Natural killer cell (primary cell): ENCODE measurements at regions not wholly inside any gene's neighbourhood (a gene's known extent, or its start where the extent isn't known, plus 50 kb on each side); places are given as distances from the start of the nearest gene placed in this dataset.

Source experiments
- ATAC-seq, 3 donors: fragments of 150-1000 bp in 2 of 3; fragments of 200-7000 bp in 1 of 3; cut with Tn5 transposase; 1 replicate in 1 of 3; 2 replicates in 2 of 3; pipeline ENCODE4 v1.10.0; 2021; ENCODE audit warnings: mild to moderate bottlenecking in 2 of 3, moderate library complexity in 2 of 3
- DNase-seq, 2 donors: peaks; one replicate each; pipeline versions ENCODE4 v3.0.0 to v3.0.0-alpha.2; 2013 to 2021; ENCODE audit warnings: mixed read lengths in 1 of 2
- H3K27ac ChIP-seq: one replicate; pipeline ENCODE4 v1.5.1; 2013; ENCODE audit warnings: mild to moderate bottlenecking, low read length
- H3K27me3 ChIP-seq: one replicate; pipeline ENCODE4 v1.6.1; 2013; ENCODE audit warnings: low read length; ENCODE audit not compliant: control insufficient read depth, insufficient read depth
- H3K36me3 ChIP-seq: one replicate; pipeline ENCODE4 v1.6.1; 2013; ENCODE audit warnings: low read length; ENCODE audit not compliant: control insufficient read depth, insufficient read depth
- H3K4me1 ChIP-seq: one replicate; pipeline ENCODE4 v1.6.1; 2013; ENCODE audit warnings: low read length; ENCODE audit not compliant: control insufficient read depth, insufficient read depth
- H3K4me3 ChIP-seq: one replicate; pipeline ENCODE4 v1.5.1; 2013; ENCODE audit warnings: low read length
- H3K9me3 ChIP-seq: one replicate; pipeline ENCODE4 v1.6.1; 2013; ENCODE audit warnings: low read length; ENCODE audit not compliant: control insufficient read depth, insufficient read depth
- H3K27ac Mint-ChIP-seq, 2 donors: one replicate each; pipeline ENCODE4 v1.8.0; 2022; ENCODE audit warnings: mild to moderate bottlenecking in 2 of 2, mixed read lengths in 2 of 2, moderate library complexity in 1 of 2
- H3K27me3 Mint-ChIP-seq, 2 donors: one replicate each; pipeline ENCODE4 v1.8.0; 2022; ENCODE audit warnings: low read depth in 2 of 2, mixed read lengths in 2 of 2
- H3K36me3 Mint-ChIP-seq: one replicate; pipeline ENCODE4 v1.8.0; 2022; ENCODE audit warnings: mixed read lengths
- H3K4me1 Mint-ChIP-seq, 2 donors: one replicate each; pipeline ENCODE4 v1.8.0; 2022; ENCODE audit warnings: mixed read lengths in 2 of 2
- H3K4me3 Mint-ChIP-seq: one replicate; pipeline ENCODE4 v1.8.0; 2022; ENCODE audit warnings: mild to moderate bottlenecking, moderate library complexity, mixed read lengths
- H3K9me3 Mint-ChIP-seq, 2 donors: one replicate each; pipeline ENCODE4 v1.8.0; 2022; ENCODE audit warnings: mixed read lengths in 2 of 2
- CTCF ChIP-seq: fragments of 200-600 bp; IDR thresholded peaks from one replicate; pipeline ENCODE4 v1.8.0; 2022; ENCODE audit warnings: antibody characterized with exemption
- WGBS: methylation state at CpG from one replicate; pipeline ENCODE4 v1.1.7; 2013; ENCODE audit warnings: missing lambda C conversion rate; ENCODE audit not compliant: insufficient coverage; 5-methylcytosine and 5-hydroxymethylcytosine counted together
- intact Hi-C: fragments of 100-400 bp; cut with micrococcal nuclease; formaldehyde crosslinking; loops from one replicate; pipeline ENCODE4 v1.14.2; 2022

DNA sequence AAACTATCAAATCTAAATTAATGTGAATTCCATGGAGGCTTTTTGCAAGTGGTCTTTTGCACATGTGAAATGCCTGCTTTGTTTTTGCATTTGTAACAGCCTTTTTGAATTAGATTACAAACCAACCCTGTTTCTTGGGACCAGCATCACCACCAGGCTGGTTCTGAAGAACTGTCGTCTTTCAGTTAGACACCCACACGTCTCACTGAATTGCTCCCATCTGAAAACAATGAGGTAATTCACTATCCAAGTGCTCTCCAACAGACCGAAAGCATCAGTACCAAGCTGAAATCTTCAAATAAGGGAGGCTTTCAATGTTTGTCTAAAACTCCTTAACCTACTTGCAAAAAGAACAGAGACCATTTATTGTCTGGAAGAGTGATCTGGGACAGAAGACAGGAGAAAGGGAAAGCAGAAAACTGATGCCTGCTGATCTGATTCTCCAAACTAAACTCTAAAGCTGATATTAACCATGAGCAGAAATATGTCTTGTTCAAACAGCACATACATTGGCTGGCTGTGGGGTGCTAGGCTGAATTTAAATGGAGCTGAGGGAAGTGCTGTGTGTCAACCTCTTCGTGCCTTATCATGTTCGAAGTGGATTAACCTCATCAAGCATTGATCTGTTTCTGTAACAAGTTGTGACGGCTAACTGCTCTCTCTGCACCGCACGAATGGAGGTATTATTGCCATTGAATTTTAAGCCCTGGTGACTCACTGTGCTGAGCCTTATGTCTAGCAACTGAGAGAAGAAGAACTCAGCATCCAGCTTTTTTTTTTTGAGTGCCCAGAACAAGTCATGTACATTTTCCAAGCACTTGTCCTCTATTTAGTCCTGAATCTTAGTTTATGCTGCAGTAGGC is 213.7 kb upstream of the P2RY1 start:
- Histone ChIP-seq H3K27me3 (no peaks in the 10 kb centered on the region), H3K9me3 (no peaks in the 10 kb centered on the region), H3K36me3 (no peaks in the 10 kb centered on the region), H3K4me1 (no peaks in the 10 kb centered on the region), H3K4me3 (no peak overlapping the region), H3K27ac (no peak overlapping the region)
- H3K27ac Mint-ChIP-seq = no peak overlapping the region
- H3K4me3 Mint-ChIP-seq = no peak overlapping the region
- intact Hi-C loops = no loop called here
- WGBS = 89% methylated on average over 8 of the region's 8 CpGs
- peaks cover 0 to 16% of the 10 kb centered on the region in 2 donors for H3K27me3 Mint-ChIP-seq
- TF ChIP-seq CTCF = no peak
- ATAC-seq (no peak), DNase-seq (no peak)
- no peaks in the 10 kb centered on the region for H3K9me3 Mint-ChIP-seq
- H3K36me3 Mint-ChIP-seq = no peaks in the 10 kb centered on the region
- H3K4me1 Mint-ChIP-seq = no peaks in the 10 kb centered on the region

- TF ChIP-seq CTCF = no peak
- H3K4me3 ChIP-seq = no peak overlapping the region
- no peaks in the 10 kb centered on the region for H3K4me1 ChIP-seq
- H3K9me3 Mint-ChIP-seq = no peaks in the 10 kb centered on the region
- WGBS = 97% methylated on average over 2 of the region's 4 CpGs
- no peak overlapping the region for H3K4me3 Mint-ChIP-seq
- no peak overlapping the region for H3K27ac ChIP-seq
- intact Hi-C loops = no loop called here
- H3K36me3 ChIP-seq = no peaks in the 10 kb centered on the region
- H3K27ac Mint-ChIP-seq = no peak overlapping the region
- H3K36me3 Mint-ChIP-seq = no peaks in the 10 kb centered on the region
- DNase-seq (no peak), ATAC-seq (no peak)
- no peaks in the 10 kb centered on the region for H3K9me3 ChIP-seq
- no peaks in the 10 kb centered on the region for H3K27me3 ChIP-seq
- H3K27me3 Mint-ChIP-seq = peaks cover 0 to 16% of the 10 kb centered on the region in 2 donors
- H3K4me1 Mint-ChIP-seq = no peaks in the 10 kb centered on the region
Observed at GRCh38 chr3:152621967-152622810, 212.7 kb upstream of the P2RY1 start.

- Histone ChIP-seq H3K27me3 (no peaks in the 10 kb centered on the region), H3K4me3 (no peak overlapping the region), H3K4me1 (no peaks in the 10 kb centered on the region), H3K36me3 (no peaks in the 10 kb centered on the region), H3K27ac (no peak overlapping the region), H3K9me3 (no peaks in the 10 kb centered on the region)
- Mint-ChIP-seq H3K4me1 (no peaks in the 10 kb centered on the region), H3K27me3 (peaks cover 0 to 16% of the 10 kb centered on the region in 2 donors), H3K36me3 (no peaks in the 10 kb centered on the region), H3K4me3 (no peak overlapping the region), H3K27ac (no peak overlapping the region), H3K9me3 (no peaks in the 10 kb centered on the region)
- WGBS = 100% methylated on average over 1 of the region's 2 CpGs
- no peak for TF ChIP-seq CTCF
- intact Hi-C loops = no loop called here
- ATAC-seq (no peak), DNase-seq (no peak)
Observed at GRCh38 chr3:152622811-152623167, 212.1 kb upstream of the P2RY1 start.
